ENCODE measurements at regions not wholly inside any gene's neighbourhood (a gene's known extent, or its start where the extent isn't known, plus 50 kb on each side); places are given as distances from the start of the nearest gene placed in this dataset.

DNA sequence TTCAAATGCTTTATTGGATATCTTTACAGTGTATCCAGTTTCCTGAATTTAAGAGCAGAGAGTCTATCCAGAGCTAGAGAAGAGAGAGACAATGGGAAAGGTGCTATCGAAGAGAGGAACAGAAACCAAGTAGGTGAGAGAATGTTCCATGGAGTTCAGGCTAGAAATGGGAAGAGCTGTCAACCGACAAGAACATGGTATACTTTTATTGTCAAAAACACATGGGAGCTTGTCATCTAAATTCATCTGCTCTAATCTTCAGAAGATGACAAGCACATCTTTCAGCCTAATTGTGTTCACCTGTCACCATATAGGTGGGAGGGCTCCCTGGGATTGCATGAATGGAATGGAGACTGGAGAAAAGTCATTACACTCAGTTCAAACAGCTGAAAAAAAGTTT is 690.4 kb upstream of the LRATD1 start:
- CTCF ChIA-PET = interaction anchor here (1.1 kb wide), 1 partner anchor 13 kb away, joined by 3 read pairs; no protein-coding TSS in a partner anchor
- TF ChIP-seq MAFK (IDR thresholded peaks at IDR 0.05; ENCODE audit: partially characterized antibody) (no peak), JUNB (IDR thresholded peaks at IDR 0.05) (no peak), SMC3 (IDR thresholded peaks at IDR 0.05) (no peak), CHD2 (IDR thresholded peaks at IDR 0.05; ENCODE audit: low read length, partially characterized antibody) (no peak), RFX5 (IDR thresholded peaks at IDR 0.05) (no peak), FOSL2 (IDR thresholded peaks at IDR 0.05) (no peak), FOSL2 (CRISPR knock-in tag; IDR thresholded peaks at IDR 0.05) (no peak), ESRRA (IDR thresholded peaks at IDR 0.05; ENCODE audit: borderline replicate concordance, low read length) (no peak), SREBF2 (IDR thresholded peaks at IDR 0.05) (no peak), FOXS1 (CRISPR knock-in tag; IDR thresholded peaks at IDR 0.05) (no peak), CBX2 (IDR thresholded peaks at IDR 0.05; ENCODE audit: borderline replicate concordance, low read depth) (no peak), POLR2AphosphoS2 (conservative IDR thresholded peaks at IDR 0.05; ENCODE audit: low read length) (no peak), POLR2A (IDR thresholded peaks at IDR 0.05; ENCODE audit: low read length) (no peak), CBX8 (IDR thresholded peaks at IDR 0.05) (no peak), CEBPB (IDR thresholded peaks at IDR 0.05) (no peak), EP300 (IDR thresholded peaks at IDR 0.05) (no peak), HEYL (CRISPR knock-in tag; IDR thresholded peaks at IDR 0.05) (no peak), MAZ (IDR thresholded peaks at IDR 0.05; ENCODE audit: borderline replicate concordance, low read depth, low read length) (no peak)
- TF ChIP-seq, protein P1, sequence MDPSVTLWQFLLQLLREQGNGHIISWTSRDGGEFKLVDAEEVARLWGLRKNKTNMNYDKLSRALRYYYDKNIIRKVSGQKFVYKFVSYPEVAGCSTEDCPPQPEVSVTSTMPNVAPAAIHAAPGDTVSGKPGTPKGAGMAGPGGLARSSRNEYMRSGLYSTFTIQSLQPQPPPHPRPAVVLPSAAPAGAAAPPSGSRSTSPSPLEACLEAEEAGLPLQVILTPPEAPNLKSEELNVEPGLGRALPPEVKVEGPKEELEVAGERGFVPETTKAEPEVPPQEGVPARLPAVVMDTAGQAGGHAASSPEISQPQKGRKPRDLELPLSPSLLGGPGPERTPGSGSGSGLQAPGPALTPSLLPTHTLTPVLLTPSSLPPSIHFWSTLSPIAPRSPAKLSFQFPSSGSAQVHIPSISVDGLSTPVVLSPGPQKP (IDR thresholded peaks at IDR 0.05; ENCODE audit: low read depth, low read length) = no peak
- Histone ChIP-seq H3K4me3 (no peak overlapping the region), H3K27ac (no peak overlapping the region), H3K4me1 (no peaks in the 10 kb centered on the region), H3K9me3 (peaks cover 5% of the 10 kb centered on the region; the same call in 1 of the 3 replicates), H3K4me2 (no peak overlapping the region)
- WGBS (ENCODE audit: missing lambda C conversion rate) = 13% methylated on average over 2 of the region's 2 CpGs
- ATAC-seq (no peak), DNase-seq (ENCODE audit: low read depth in 1 of 2, low spot score in 1 of 2) (no peak), FAIRE-seq (no peak)
- POLR2A ChIA-PET = no interaction called here

DNA sequence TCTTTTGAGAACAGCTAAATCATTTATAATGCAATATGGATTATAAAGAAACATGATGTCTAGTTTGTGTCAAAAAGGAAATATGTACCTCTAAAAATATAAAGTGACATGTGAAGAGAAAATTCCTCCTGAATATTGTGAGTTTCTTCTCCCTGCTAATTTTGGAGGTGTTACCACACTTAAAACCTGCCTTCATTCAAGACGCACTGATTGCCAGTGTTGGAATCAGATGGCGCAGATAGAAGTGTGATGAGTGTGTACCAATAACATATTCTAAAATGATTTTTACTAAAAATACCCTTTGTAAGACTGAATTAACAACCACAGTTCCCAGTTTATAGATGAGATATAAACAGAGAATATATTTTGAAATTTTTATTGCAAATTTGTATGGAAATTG is 681.8 kb upstream of the LRATD1 start:
- H3K9me3 ChIP-seq = peaks cover 11% of the 10 kb centered on the region; the same call in 2 of the 3 replicates
- no peak overlapping the region for H3K27ac ChIP-seq
- no peak for DNase-seq (ENCODE audit: low read depth in 1 of 2, low spot score in 1 of 2)
- ATAC-seq = no peak
- TF ChIP-seq EHF (CRISPR knock-in tag; IDR thresholded peaks at IDR 0.05) (no peak), RCOR1 (IDR thresholded peaks at IDR 0.05; ENCODE audit: low read depth, low read length) (no peak), MAFK (IDR thresholded peaks at IDR 0.05; ENCODE audit: partially characterized antibody) (no peak), ZFP36 (IDR thresholded peaks at IDR 0.05; ENCODE audit: borderline replicate concordance, partially characterized antibody) (no peak), PHF8 (IDR thresholded peaks at IDR 0.05; ENCODE audit: borderline replicate concordance, low read depth) (no peak)
- TF ChIP-seq, protein P2, sequence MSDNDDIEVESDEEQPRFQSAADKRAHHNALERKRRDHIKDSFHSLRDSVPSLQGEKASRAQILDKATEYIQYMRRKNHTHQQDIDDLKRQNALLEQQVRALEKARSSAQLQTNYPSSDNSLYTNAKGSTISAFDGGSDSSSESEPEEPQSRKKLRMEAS (IDR thresholded peaks at IDR 0.05) = no peak
- no peak overlapping the region for H3K4me2 ChIP-seq
- ChIA-PET CTCF (no interaction called here), POLR2A (no interaction called here)
- FAIRE-seq = no peak
- WGBS (ENCODE audit: missing lambda C conversion rate) = 88% methylated on average over 2 of the region's 2 CpGs
- no peaks in the 10 kb centered on the region for H3K4me1 ChIP-seq
- H3K4me3 ChIP-seq = no peak overlapping the region

DNA sequence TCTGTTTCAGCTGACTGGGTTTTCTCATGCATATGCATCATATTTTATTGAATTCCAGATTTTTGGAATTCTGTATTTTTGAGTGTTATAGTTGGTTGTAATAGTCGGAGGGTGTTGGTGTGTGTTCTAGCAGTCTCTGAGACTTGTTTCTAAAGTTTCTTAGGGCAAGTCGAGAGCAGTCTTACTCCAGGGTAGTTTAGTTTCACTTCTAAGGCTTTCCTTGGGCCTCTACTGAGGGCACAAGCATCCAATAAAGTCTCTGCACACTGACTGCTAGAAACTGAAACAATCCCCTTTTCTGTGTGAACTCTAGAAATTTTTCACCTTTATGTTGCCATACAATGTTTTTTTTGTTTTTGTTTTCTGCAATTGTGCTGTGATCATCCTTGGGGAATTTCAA is 663.7 kb upstream of the LRATD1 start:
- TF ChIP-seq CHD4 (IDR thresholded peaks at IDR 0.05; ENCODE audit: borderline replicate concordance) = no peak
- TF ChIP-seq RAD21 (conservative IDR thresholded peaks at IDR 0.05 in 1 of 2, IDR thresholded peaks at IDR 0.05 in 1 of 2) = no peak
- TF ChIP-seq EP300 (IDR thresholded peaks at IDR 0.05) = no peak
- no peak for TF ChIP-seq FOSL2 (IDR thresholded peaks at IDR 0.05)
- TF ChIP-seq FOSL2 (CRISPR knock-in tag; IDR thresholded peaks at IDR 0.05) = no peak
- TF ChIP-seq, protein P3, sequence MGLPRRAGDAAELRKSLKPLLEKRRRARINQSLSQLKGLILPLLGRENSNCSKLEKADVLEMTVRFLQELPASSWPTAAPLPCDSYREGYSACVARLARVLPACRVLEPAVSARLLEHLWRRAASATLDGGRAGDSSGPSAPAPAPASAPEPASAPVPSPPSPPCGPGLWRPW (IDR thresholded peaks at IDR 0.05) = no peak
- TF ChIP-seq RCOR1 (IDR thresholded peaks at IDR 0.05; ENCODE audit: low read depth, low read length) = no peak
- TF ChIP-seq, protein P4, sequence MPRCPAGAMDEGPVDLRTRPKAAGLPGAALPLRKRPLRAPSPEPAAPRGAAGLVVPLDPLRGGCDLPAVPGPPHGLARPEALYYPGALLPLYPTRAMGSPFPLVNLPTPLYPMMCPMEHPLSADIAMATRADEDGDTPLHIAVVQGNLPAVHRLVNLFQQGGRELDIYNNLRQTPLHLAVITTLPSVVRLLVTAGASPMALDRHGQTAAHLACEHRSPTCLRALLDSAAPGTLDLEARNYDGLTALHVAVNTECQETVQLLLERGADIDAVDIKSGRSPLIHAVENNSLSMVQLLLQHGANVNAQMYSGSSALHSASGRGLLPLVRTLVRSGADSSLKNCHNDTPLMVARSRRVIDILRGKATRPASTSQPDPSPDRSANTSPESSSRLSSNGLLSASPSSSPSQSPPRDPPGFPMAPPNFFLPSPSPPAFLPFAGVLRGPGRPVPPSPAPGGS (IDR thresholded peaks at IDR 0.05) = no peak
- TF ChIP-seq MAZ (IDR thresholded peaks at IDR 0.05; ENCODE audit: borderline replicate concordance, low read depth, low read length) = no peak
- TF ChIP-seq CBX2 (IDR thresholded peaks at IDR 0.05; ENCODE audit: borderline replicate concordance, low read depth) = no peak
- no peak for TF ChIP-seq HOXA7 (CRISPR knock-in tag; IDR thresholded peaks at IDR 0.05)
- no peak for TF ChIP-seq MYC (IDR thresholded peaks at IDR 0.05; ENCODE audit: borderline replicate concordance, low read length)
- TF ChIP-seq HOXB13 (CRISPR knock-in tag; IDR thresholded peaks at IDR 0.05; ENCODE audit: low read depth) = no peak
- TF ChIP-seq TFCP2L1 (CRISPR knock-in tag; IDR thresholded peaks at IDR 0.05) = no peak
- TF ChIP-seq RFX5 (IDR thresholded peaks at IDR 0.05) = no peak
- ChIA-PET POLR2A (no interaction called here), CTCF (no interaction called here)
- 0% methylated on average over 2 of the region's 2 CpGs for WGBS (ENCODE audit: missing lambda C conversion rate)
- no peak for ATAC-seq
- Histone ChIP-seq H3K4me3 (no peak overlapping the region), H3K9me3 (peaks cover 2% of the 10 kb centered on the region; the same call in 1 of the 3 replicates), H3K4me2 (no peak overlapping the region), H3K27ac (no peak overlapping the region), H3K4me1 (no peaks in the 10 kb centered on the region)
- no peak for DNase-seq (ENCODE audit: low read depth in 1 of 2, low spot score in 1 of 2)
- no peak for FAIRE-seq

Measured in A549 (cell line).